GM23248 (cell line): ENCODE measurements at regions not wholly inside any gene's neighbourhood (a gene's known extent, or its start where the extent isn't known, plus 50 kb on each side); places are given as distances from the start of the nearest gene placed in this dataset.

Experiments used
- EZH2 ChIP-seq: fragments of 200-600 bp; sonication (generic); IDR thresholded peaks from 2 replicates; pipeline ENCODE4 v1.6.1; 2018; ENCODE audit warnings: antibody characterized with exemption, mild to moderate bottlenecking; ENCODE audit not compliant: insufficient read depth, poor library complexity, severe bottlenecking
- EZH2phosphoT487 ChIP-seq: fragments of 200-600 bp; sonication (generic); IDR thresholded peaks from 2 replicates; pipeline ENCODE4 v1.6.1; 2018; ENCODE audit warnings: antibody characterized with exemption, moderate library complexity, mild to moderate bottlenecking, low read depth; ENCODE audit not compliant: insufficient read depth

- TF ChIP-seq EZH2phosphoT487 (no peak), EZH2 (no peak)
Observed at GRCh38 chr17:33927732-33928133, 327.4 kb upstream of the CCL2 start.
